DMS79 (cell line): ENCODE measurements at regions not wholly inside any gene's neighbourhood (a gene's known extent, or its start where the extent isn't known, plus 50 kb on each side); places are given as distances from the start of the nearest gene placed in this dataset.

Source experiments
- DNase-seq: peaks from one replicate; lab custom pipeline; 2025; lab: John Stamatoyannopoulos, UW

DNA sequence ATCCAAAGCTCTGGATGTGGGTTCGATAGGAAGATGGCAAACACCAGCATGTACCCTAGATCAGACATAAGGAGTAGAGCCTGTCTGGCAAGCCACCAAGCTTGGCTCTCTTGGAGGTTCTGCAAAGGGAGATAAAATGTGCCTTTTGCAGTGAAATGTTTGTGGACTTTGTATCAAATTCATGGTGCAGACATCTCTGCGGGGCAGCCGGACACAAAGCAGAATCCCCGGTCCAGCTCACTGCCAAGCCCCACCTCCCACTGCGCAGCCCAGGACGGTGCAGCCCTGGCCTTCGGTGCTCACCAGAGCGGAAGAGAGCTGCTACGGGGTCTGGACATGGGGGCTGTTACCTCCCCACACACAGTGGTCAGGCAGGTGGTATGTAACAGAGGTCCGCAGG is 333.6 kb upstream of the JARID2 start:
- DNase-seq, result no peak

GRCh38 chr6:14912706-14913105 is 333.2 kb upstream of the JARID2 start:
- no peak for DNase-seq

GRCh38 chr6:14913931-14914330 is 331.9 kb upstream of the JARID2 start:
- DNase-seq, result no peak

DNA sequence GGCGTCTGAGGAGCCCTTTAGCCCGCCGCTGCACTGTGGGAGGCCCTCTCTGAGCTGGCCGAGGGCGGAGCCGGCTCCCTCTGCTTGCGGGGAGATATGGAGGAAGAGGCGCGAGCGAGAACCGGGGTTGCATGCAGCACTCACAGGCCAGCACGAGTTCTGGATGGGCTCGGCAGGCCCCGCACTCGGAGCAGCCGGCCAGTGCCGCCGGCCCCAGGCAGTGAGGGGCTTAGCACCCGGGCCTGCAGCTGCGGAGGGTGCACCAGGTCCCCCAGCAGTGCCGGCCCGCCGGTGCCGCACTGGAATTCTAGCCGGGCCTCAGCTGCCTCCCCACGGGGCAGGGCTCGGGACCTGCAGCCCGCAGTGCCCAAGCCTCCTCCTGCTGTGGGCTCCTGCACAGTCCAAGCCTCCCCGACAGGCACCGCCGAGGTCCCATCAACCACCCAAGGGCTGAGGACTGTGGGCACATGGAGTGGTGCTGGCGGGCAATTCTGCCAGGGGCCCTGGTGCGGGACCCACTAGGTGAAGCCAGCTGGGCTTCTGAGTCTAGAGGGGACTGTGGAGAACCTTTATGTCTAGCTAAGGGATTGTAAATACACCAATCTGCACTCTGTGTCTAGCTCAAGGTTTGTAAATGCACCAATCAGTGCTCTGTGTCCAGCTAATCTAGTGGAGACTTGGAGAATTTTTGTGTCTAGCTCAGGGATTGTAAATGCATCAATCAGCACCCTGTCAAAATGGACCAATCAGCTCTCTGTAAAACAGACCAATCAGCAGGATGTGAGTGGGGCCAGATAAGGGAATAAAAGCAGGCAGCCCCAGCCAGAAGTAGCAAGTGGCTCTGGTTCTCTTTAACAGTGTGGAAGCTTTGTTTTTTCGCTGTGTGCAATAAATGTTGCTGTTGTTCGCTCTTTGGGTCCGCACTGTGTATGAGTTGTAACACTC is 329.7 kb upstream of the JARID2 start:
- no peak for DNase-seq

DNA sequence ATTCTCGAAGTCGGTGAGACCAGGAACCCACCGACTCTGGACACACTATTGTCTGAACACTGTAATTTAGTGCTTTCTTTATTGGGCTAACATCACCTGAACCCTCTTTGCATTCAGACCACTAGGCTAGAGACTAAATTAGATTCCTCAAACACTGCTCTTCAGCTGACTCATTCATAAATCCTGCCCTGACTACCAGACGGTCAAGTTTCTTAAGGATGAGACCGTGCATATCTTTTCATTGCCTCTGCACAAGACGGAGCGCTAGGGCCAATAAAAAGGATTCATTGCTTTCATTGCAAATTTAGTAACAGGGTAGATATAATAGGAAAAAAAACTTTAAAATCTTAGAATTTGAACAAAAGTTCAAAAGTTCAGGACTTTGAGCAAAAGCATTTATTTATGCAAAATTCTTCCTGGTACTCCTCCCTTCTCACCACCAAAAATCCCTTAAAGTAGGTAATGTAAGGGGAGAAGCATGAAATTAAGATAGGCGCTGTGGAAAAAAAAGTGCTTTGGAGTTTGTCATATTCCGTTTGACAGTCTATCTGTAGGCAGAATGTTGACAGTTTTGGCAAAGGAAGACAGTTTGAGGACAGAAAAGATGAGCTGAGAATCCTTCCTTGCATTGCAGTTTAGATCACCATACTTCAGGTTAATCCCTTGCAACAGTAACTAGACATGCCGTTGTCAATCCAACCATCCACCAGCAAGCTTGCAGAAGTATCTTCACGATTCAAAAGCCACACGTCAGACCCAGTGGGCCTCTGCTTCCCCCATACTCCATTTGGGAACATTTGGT is 328.6 kb upstream of the JARID2 start:
- DNase-seq, result no peak

- DNase-seq, result no peak
Observed at GRCh38 chr6:14918200-14918907, 327.5 kb upstream of the JARID2 start.

DNA sequence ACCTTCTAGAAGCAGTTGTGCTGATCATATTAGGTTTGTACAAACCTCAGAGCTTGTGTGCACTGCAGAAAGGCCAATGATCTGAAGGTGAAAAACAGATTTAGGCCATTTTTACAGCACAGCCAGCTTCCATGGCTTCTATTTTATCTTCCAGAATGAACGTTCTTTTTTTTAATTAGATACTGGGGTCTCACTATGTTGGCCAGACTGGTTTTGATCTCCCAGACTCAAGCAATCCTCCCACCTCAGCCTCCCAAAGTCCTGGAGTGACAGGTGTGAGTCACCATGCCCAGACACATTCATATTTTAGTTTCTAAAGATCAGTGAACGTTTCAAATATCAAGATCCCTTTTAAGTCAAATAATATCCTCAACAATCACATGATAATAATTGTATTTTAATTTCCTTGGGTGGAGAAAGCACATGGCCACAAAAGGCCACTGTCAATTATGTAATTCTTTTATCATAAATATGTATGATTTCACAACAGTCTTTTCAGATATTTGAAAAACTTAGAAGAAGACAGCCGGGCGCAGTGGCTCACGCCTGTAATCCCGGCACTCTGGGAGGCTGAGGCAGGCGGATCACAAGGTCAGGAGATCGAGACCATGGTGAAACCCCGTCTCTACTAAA is 326.7 kb upstream of the JARID2 start:
- DNase-seq, result no peak

DNA sequence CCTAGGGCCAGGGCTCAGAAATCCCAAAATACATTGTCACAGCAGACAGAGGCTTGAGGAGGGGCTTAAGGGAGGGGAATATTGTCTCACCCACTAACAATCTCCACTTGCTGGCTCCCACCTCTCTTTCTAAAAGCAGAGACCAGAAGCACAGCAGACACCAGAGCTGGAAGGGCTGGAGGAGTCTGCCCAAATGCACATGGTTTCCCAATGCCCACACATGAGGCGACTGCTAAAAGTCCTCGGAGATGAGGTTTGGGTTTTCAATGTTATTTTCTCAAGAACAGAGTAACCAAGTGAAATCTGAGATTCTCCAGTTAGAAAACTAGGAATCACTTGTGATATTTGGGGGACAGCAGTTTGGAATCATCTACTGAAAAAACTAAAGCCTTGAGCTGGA is 325.6 kb upstream of the JARID2 start:
- DNase-seq, result no peak

DNA sequence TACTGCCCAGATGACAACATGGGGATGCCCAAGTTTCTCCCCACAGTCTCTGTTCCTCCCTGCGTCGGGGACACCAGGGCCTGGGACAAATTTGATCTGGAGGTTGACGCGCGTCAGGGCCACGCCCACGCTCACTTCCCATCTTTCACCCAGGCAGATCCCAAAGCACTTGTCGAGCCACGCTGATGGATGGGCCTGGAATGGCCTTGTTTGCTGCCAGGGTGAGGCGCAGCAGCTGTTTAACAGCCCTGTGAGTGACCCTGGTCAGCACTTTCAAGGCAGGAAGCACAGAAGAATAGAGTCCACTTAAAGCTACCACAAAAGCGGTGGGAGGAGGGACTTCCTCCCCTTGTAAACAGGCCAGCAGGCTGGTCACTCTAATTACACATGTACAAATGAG is 324.7 kb upstream of the JARID2 start:
- DNase-seq, result no peak

GRCh38 chr6:14921878-14922671 is 323.8 kb upstream of the JARID2 start:
- no peak for DNase-seq

- DNase-seq, result no peak
Observed at GRCh38 chr6:14922706-14923460, 323.0 kb upstream of the JARID2 start.

GRCh38 chr6:14924126-14925024 is 321.5 kb upstream of the JARID2 start:
- DNase-seq, result no peak

DNA sequence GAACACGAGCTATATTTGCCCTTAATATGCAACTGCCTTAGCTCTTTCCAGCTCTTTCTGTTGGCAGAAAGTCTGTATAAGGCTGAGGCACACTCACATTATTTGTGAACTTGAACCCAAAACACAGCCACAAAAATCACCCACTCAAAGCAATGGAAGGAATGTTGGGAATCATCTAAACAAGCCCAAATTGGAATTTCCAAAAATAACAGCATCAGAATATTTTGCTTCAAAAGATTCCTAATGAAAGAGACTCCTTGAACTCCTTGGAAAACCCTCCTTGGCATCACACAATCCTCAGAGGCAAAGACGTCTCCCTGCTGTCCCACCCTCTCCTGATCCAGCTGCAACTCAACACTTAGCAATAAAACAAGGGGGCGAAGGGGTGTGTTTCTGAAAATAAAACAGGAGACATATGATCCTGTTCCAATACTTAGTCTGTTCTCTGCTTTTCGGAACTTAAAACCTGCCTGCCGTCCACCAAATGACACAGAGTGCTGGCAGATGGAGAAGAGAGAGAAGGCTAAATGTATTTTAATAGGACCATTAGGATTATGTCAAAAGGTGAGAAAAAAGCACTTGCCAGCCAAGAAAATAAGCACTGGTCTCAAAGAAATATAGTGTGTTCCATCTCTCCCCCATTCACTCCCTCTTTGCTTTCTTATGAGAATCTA is 320.7 kb upstream of the JARID2 start:
- DNase-seq, result no peak

- no peak for DNase-seq
Observed at GRCh38 chr6:14925699-14926026, 320.2 kb upstream of the JARID2 start.

DNA sequence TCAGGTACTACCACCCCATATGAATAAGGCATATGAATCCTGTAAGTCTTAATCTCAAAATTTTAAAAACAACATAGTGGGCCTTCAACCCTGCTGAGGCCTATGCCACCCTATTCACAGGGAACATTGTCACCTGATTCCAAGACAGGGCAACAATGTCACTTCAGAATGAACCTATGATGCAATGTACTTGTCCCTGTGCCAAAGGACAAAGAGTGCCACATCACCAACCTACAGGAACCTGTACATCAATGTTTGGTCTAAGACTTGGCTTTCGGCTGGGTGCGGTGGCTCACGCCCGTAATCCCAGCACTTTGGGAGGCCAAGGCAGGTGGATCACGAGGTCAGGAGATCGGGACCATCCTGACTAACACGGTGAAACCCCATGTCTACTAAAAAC is 318.5 kb upstream of the JARID2 start:
- DNase-seq, result no peak

DNA sequence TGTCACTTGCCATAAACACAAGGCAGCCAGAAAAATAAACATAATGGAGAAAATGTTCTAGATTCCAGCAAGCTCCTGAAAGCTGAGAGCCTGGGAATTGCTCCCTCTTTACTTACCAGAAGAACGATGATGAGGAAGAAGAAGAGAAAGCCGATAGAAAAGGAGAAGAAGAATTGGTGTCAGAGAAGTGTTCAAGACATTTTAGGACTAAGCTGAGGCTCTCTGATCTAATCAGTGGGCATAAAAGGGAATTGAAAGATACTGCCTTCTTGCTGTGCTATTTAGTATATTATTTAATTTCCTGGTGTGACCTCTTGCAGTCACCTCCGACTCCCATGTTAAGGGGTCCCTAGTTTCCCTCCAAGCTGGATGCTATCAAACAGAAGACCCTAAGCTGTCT is 316.6 kb upstream of the JARID2 start:
- no peak for DNase-seq

- DNase-seq, result no peak
Observed at GRCh38 chr6:14930366-14930989, 315.4 kb upstream of the JARID2 start.

GRCh38 chr6:14932485-14933182 is 313.2 kb upstream of the JARID2 start:
- no peak for DNase-seq
